ENCODE measurements at regions not wholly inside any gene's neighbourhood (a gene's known extent, or its start where the extent isn't known, plus 50 kb on each side); places are given as distances from the start of the nearest gene placed in this dataset.

DNA sequence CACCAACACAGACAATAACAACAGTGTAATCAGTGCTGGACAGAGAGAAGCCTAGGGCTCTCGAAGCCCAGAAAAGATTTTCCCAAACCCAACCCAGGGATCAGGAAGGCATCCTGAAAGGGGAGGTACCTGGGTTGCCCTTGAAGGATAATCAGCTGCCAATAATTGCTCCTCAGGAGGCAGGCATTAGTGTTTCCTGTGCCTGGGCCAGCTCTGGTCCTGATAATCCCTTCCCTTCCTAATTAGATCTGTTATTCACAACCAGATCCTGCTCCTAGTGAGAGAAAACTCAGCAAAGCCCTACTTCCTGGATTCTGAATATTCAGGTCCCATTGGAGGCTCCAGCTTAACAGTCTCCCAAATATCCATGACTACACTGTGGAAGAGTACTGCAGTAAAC lies 117.4 kb downstream of the DMRTA2 start:
- TF ChIP-seq JUN (IDR thresholded peaks at IDR 0.05; ENCODE audit: borderline replicate concordance, insufficient read depth, insufficient read length, low read depth) (no peak), POLR2AphosphoS5 (IDR thresholded peaks at IDR 0.05; ENCODE audit: insufficient read depth, low read depth, low read length) (no peak), MYC (IDR thresholded peaks at IDR 0.05; ENCODE audit: low read depth, low read length) (no peak), GATA2 (IDR thresholded peaks at IDR 0.05; ENCODE audit: insufficient read depth, insufficient read length, low read depth, low read length) (no peak), FOS (IDR thresholded peaks at IDR 0.05; ENCODE audit: borderline replicate concordance, insufficient read depth, low read length) (no peak), EZH2 (IDR thresholded peaks at IDR 0.05; ENCODE audit: borderline replicate concordance, low read depth, low read length, severe bottlenecking) (no peak), POLR2A (IDR thresholded peaks at IDR 0.05; ENCODE audit: low read depth, low read length) (no peak)
- TF ChIP-seq, protein P1, sequence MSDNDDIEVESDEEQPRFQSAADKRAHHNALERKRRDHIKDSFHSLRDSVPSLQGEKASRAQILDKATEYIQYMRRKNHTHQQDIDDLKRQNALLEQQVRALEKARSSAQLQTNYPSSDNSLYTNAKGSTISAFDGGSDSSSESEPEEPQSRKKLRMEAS (IDR thresholded peaks at IDR 0.05; ENCODE audit: insufficient read depth, insufficient read length), result no peak
- TF ChIP-seq, protein P2, sequence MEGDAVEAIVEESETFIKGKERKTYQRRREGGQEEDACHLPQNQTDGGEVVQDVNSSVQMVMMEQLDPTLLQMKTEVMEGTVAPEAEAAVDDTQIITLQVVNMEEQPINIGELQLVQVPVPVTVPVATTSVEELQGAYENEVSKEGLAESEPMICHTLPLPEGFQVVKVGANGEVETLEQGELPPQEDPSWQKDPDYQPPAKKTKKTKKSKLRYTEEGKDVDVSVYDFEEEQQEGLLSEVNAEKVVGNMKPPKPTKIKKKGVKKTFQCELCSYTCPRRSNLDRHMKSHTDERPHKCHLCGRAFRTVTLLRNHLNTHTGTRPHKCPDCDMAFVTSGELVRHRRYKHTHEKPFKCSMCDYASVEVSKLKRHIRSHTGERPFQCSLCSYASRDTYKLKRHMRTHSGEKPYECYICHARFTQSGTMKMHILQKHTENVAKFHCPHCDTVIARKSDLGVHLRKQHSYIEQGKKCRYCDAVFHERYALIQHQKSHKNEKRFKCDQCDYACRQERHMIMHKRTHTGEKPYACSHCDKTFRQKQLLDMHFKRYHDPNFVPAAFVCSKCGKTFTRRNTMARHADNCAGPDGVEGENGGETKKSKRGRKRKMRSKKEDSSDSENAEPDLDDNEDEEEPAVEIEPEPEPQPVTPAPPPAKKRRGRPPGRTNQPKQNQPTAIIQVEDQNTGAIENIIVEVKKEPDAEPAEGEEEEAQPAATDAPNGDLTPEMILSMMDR (IDR thresholded peaks at IDR 0.05; ENCODE audit: extremely low read depth in 1 of 2, insufficient read depth in 1 of 2, low read depth in 1 of 2, low read length in 2 of 2), result no peak
- Histone ChIP-seq H2AFZ (ENCODE audit: low read depth, low read length) (no peak overlapping the region), H3K4me3 (replicated peaks in 1 of 3; ENCODE audit: insufficient read depth in 1 of 3, low read depth in 1 of 3, low read length in 3 of 3) (no peak overlapping the region), H3K9me1 (replicated peaks; ENCODE audit: control insufficient read depth, extremely low read depth, insufficient read depth, low read length) (no peaks in the 10 kb centered on the region), H3K36me3 (ENCODE audit: control insufficient read depth in 2 of 2, extremely low read depth in 1 of 2, insufficient read depth in 2 of 2, low read length in 2 of 2) (no peaks in the 10 kb centered on the region), H3K4me2 (ENCODE audit: insufficient read depth, low read length) (no peak overlapping the region), H3K4me1 (ENCODE audit: control insufficient read depth, extremely low read depth, insufficient read depth, low read length) (no peaks in the 10 kb centered on the region), H3K9me3 (replicated peaks; ENCODE audit: control insufficient read depth, insufficient read depth, low read length) (no peaks in the 10 kb centered on the region), H3K9ac (replicated peaks; ENCODE audit: extremely low read depth, insufficient read depth, low read length) (no peak overlapping the region), H4K20me1 (replicated peaks; ENCODE audit: control insufficient read depth, extremely low read depth, insufficient read depth, low read length) (no peaks in the 10 kb centered on the region), H3K79me2 (ENCODE audit: control insufficient read depth, insufficient read depth, low read length) (no peaks in the 10 kb centered on the region), H3K27me3 (ENCODE audit: control insufficient read depth in 2 of 2, insufficient read depth in 2 of 2, low read length in 2 of 2) (no peaks in the 10 kb centered on the region), H3K27ac (ENCODE audit: insufficient read depth, low read depth, low read length) (no peak overlapping the region)
- ChIA-PET CTCF (no interaction called here), POLR2A (no interaction called here)
- DNase-seq (ENCODE audit: low read depth, low spot score) (no peak), FAIRE-seq (no peak)
- BruUV-seq (replicated peaks), result no TSS peak
- dilution Hi-C loops (cut with MboI; ENCODE audit: extremely low pct_ligation_motif_present, low sequenced_read_pairs), result no loop called here
- intact Hi-C loops (cut with micrococcal nuclease), result no loop called here
